Activated CD8-positive, alpha-beta memory T cell treated with anti-CD3 and anti-CD28 coated beads for 36 hours (primary cell): ENCODE measurements at regions not wholly inside any gene's neighbourhood (a gene's known extent, or its start where the extent isn't known, plus 50 kb on each side); places are given as distances from the start of the nearest gene placed in this dataset.

Experiments
- CTCF ChIA-PET: fragments of 350-600 bp; sonication (Branson Sonifier 250); formaldehyde crosslinking; loops from one replicate; lab custom pipeline; 2021; ENCODE audit warnings: antibody characterized with exemption; lab: Charles Lee
- POLR2A ChIA-PET: fragments of 350-600 bp; sonication (Branson Sonifier 250); formaldehyde crosslinking; loops from one replicate; lab custom pipeline; 2021; ENCODE audit warnings: antibody characterized with exemption; lab: Charles Lee

DNA sequence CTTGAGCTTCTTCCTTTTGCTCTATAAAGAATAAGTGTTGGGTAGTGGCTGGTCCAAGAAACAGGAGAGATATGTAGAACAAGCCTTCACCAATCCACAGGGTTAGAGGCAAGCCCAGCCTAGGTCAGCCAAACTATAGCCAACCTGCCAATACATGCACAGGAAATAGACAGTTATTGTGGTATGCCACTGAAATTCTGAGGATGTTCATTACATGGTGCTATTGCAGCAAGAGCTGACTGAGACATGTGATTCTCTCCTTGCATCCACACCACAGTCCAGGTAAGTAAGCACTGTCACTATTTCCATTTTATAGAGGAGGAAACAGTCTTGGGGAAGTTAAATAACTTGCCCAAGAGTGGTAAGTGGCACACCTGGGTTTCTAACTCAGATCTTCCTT is 268.1 kb downstream of the NPIPA8 start:
- CTCF ChIA-PET = interaction anchor here (1.0 kb wide), 1 partner anchor 19 kb away, joined by 3 read pairs; no protein-coding TSS in a partner anchor
- POLR2A ChIA-PET = no interaction called here

- POLR2A ChIA-PET = no interaction called here
- CTCF ChIA-PET = no interaction called here
Measured at GRCh38 chr16:18062713-18063112, 273.8 kb downstream of the NPIPA8 start.

- ChIA-PET POLR2A (no interaction called here), CTCF (no interaction called here)
Measured at GRCh38 chr16:18060351-18060750, 276.2 kb downstream of the NPIPA8 start.

DNA sequence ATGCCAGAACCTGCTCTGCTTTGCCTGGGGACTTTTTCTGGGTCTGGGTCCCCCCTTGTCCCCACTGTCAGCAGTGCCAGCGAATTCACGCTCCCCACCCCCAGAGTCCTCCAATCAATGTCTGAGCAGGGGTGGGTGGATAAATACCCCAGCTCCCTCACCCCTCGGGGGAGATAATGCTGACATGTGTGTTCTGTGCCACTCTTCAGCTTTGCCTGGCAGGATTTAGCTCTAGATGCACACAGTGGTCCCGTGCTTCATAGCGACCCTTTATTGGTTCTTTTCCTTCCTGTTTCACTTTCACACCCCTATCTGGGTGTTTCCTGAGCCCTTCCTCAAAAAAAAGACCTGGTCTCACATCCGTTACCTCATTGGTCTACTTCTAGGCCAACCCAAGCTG is 277.0 kb downstream of the NPIPA8 start:
- CTCF ChIA-PET = no interaction called here
- POLR2A ChIA-PET = no interaction called here

- ChIA-PET POLR2A (no interaction called here), CTCF (no interaction called here)
Measured at GRCh38 chr16:18059089-18059488, 277.4 kb downstream of the NPIPA8 start.

GRCh38 chr16:18055411-18055916 is 281.1 kb downstream of the NPIPA8 start:
- ChIA-PET CTCF (interaction anchor here (0.6 kb wide), 1 partner anchor 1405 kb away, joined by 4 read pairs; no protein-coding TSS in a partner anchor), POLR2A (no interaction called here)

- ChIA-PET POLR2A (no interaction called here), CTCF (no interaction called here)
Measured at GRCh38 chr16:18050777-18051176, 285.8 kb downstream of the NPIPA8 start.

- POLR2A ChIA-PET = no interaction called here
- CTCF ChIA-PET = no interaction called here
Measured at GRCh38 chr16:18050234-18050633, 286.3 kb downstream of the NPIPA8 start.

- CTCF ChIA-PET = interaction anchor here (1.2 kb wide), 1 partner anchor 19 kb away, joined by 3 read pairs; no protein-coding TSS in a partner anchor
Measured at GRCh38 chr16:18049547-18050133, 286.9 kb downstream of the NPIPA8 start.

GRCh38 chr16:18048853-18049546 is 287.5 kb downstream of the NPIPA8 start:
- CTCF ChIA-PET = interaction anchor here (1.2 kb wide), 1 partner anchor 20 kb away, joined by 3 read pairs; no protein-coding TSS in a partner anchor
- POLR2A ChIA-PET = no interaction called here

More at GRCh38 chr16:18049547-18050133, 286.9 kb downstream of the NPIPA8 start:
- POLR2A ChIA-PET = no interaction called here

DNA sequence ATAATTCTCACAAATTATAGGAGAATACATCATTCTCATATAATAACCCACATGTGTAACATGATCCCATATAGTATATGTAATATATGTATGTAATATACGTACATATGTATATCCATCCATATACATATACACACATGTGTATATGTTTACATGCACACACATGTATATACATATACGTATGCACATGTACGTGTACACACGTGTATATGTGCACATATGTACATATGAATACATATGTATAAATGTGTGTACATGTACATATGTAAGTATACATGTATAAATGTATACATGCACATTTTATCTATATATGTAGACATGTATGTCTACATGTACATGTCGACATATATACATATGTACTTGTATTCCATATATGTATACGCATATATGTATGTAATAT is 288.8 kb downstream of the NPIPA8 start:
- POLR2A ChIA-PET = no interaction called here
- CTCF ChIA-PET = no interaction called here

DNA sequence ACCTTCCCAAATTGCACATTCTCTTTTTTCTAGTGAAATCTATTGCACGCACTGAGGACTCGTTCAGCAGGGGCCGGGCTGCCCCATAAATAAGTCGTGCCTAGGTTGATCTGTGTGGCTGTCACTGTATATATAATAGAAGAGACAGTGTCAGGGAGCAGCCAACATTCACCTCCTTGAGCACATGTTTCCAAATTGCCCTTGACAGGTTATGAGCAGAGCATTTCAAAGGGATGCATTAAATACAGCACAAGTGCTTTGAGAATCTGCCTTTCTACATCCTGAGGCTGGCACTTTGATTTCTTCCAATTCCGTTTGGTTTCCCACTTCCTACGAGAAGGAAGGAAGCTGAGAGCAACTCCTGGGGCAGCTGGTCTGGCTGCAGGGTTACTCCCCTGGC is 291.2 kb downstream of the NPIPA8 start:
- POLR2A ChIA-PET = no interaction called here
- CTCF ChIA-PET = no interaction called here

- CTCF ChIA-PET = no interaction called here
- POLR2A ChIA-PET = no interaction called here
Measured at GRCh38 chr16:18041864-18042834, 294.4 kb downstream of the NPIPA8 start.

GRCh38 chr16:18039931-18040330 is 296.6 kb downstream of the NPIPA8 start:
- POLR2A ChIA-PET = no interaction called here
- CTCF ChIA-PET = no interaction called here

DNA sequence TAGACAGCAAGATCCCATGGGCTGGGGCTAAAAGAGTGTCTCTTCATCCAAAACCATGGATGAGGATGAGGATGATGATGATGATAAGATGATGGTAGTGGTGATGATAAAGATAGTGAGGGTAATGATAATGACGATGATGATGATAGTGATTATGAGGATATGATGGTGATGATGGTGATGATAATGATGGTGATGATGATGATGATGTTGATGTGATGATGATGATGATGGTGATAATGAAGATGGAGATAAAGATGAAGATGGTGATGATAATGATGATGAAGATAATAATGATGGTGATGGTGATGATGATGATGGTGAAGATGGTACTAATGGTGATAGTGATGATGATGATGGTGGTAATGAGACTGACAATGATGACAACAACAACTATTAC is 299.5 kb downstream of the NPIPA8 start:
- ChIA-PET POLR2A (no interaction called here), CTCF (no interaction called here)

GRCh38 chr16:18024611-18025010 is 311.9 kb downstream of the NPIPA8 start:
- POLR2A ChIA-PET = no interaction called here
- CTCF ChIA-PET = no interaction called here

DNA sequence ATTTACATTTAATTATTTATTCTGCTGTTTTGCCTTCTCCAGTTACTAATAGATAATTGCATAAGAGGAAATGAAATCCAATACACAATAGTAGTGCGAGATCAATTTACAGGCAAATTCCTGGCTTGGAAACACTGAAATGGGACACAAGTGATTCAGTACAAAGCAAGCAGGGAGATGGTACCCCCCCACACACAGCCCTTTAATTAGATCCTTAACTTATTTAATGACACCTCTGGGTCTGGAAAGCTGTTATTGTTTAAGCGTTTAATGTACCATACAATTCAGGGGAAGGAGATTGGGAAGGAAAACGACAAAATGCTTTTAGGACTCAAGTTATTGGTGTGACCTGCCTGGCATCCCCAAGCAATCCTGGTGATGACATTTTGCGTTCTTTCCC is 318.2 kb downstream of the NPIPA8 start:
- POLR2A ChIA-PET = no interaction called here
- CTCF ChIA-PET = no interaction called here

- ChIA-PET POLR2A (no interaction called here), CTCF (no interaction called here)
Measured at GRCh38 chr16:18013863-18014262, 322.7 kb downstream of the NPIPA8 start.

GRCh38 chr16:18008356-18008755 is 328.2 kb downstream of the NPIPA8 start:
- ChIA-PET CTCF (no interaction called here), POLR2A (no interaction called here)

DNA sequence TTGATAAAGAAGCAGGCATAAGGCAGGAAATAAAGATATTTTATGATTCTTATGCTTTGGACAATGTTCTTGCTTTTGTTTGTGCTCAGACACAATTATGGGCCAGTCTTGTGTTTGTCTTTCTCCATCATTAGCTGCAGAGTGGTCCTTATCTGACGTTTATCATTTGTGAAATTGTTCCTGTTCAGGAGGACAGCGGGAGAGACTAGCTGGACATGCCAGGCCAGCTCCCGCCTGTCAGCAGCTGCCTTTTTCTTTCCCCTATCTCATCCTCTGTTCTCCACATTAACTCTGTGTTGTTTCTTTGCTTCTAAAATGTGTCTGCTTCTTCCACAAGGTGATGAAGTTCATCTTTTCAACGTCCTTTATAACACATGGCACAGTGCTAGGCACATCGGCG is 333.5 kb downstream of the NPIPA8 start:
- ChIA-PET CTCF (no interaction called here), POLR2A (no interaction called here)
